Fibroblast of pulmonary artery (primary cell): ENCODE measurements at regions not wholly inside any gene's neighbourhood (a gene's known extent, or its start where the extent isn't known, plus 50 kb on each side); places are given as distances from the start of the nearest gene placed in this dataset.

Experiments used
- DNase-seq: peaks from one replicate; pipeline ENCODE4 v3.0.0-alpha.2; 2010; ENCODE audit warnings: low read depth
- H3K4me3 ChIP-seq: replicated peaks from 2 replicates; pipeline ENCODE4 v1.5.1; 2011; ENCODE audit warnings: low read depth, mild to moderate bottlenecking, control low read depth, low read length, moderate library complexity
- CTCF ChIP-seq: IDR thresholded peaks from 2 replicates; pipeline ENCODE4 v1.5.1; 2011; ENCODE audit warnings: mild to moderate bottlenecking, control low read depth, low read length, inconsistent platforms; ENCODE audit errors: missing control alignments

GRCh38 chr3:159128628-159129027 is 326.8 kb downstream of the MFSD1 start:
- TF ChIP-seq CTCF, result no peak

GRCh38 chr3:159130108-159130507 is 328.3 kb downstream of the MFSD1 start:
- TF ChIP-seq CTCF, result peak; percentile 13
- H3K4me3 ChIP-seq, result no peak overlapping the region
- no peak for DNase-seq

More at GRCh38 chr3:159128628-159129027, 326.8 kb downstream of the MFSD1 start:
- DNase-seq, result peak; percentile 72
- no peak overlapping the region for H3K4me3 ChIP-seq

GRCh38 chr3:159131376-159131775 is 329.5 kb downstream of the MFSD1 start:
- no peak for TF ChIP-seq CTCF
- no peak for DNase-seq
- no peak overlapping the region for H3K4me3 ChIP-seq

GRCh38 chr3:159137949-159138348 is 336.1 kb downstream of the MFSD1 start:
- no peak for TF ChIP-seq CTCF
- H3K4me3 ChIP-seq, result no peak overlapping the region
- DNase-seq, result no peak

- TF ChIP-seq CTCF, result no peak
- no peak for DNase-seq
Measured at GRCh38 chr3:159139326-159139725, 337.5 kb downstream of the MFSD1 start.

GRCh38 chr3:159144472-159144871 is 342.6 kb downstream of the MFSD1 start:
- no peak overlapping the region for H3K4me3 ChIP-seq
- no peak for TF ChIP-seq CTCF
- DNase-seq, result no peak

More at GRCh38 chr3:159139326-159139725, 337.5 kb downstream of the MFSD1 start:
- H3K4me3 ChIP-seq, result no peak overlapping the region

GRCh38 chr3:159144891-159145290 is 343.0 kb downstream of the MFSD1 start:
- TF ChIP-seq CTCF, result no peak
- no peak for DNase-seq
- no peak overlapping the region for H3K4me3 ChIP-seq
